ENCODE measurements at regions not wholly inside any gene's neighbourhood (a gene's known extent, or its start where the extent isn't known, plus 50 kb on each side); places are given as distances from the start of the nearest gene placed in this dataset.
"Not testable (repeated sequence)": the region's sequence is repeated elsewhere in the genome, so short reads cannot be mapped to it uniquely, and the experiment has no call there.

- not testable (repeated sequence) for H3K27me3 Mint-ChIP-seq; H3K9me3 Mint-ChIP-seq (ENCODE audit: low read depth); H3K36me3 Mint-ChIP-seq; H3K4me1 Mint-ChIP-seq (ENCODE audit: low read depth); H3K4me3 Mint-ChIP-seq; H3K27ac Mint-ChIP-seq
These were observed 75.3 kb upstream of the OR4F16 start for GRCh38 chr1:761791-762190.

GRCh38 chr1:771449-771848, 85.0 kb upstream of the OR4F16 start:
- not testable (repeated sequence) for H3K27ac Mint-ChIP-seq; H3K4me1 Mint-ChIP-seq (ENCODE audit: low read depth); H3K36me3 Mint-ChIP-seq; H3K9me3 Mint-ChIP-seq (ENCODE audit: low read depth); H3K4me3 Mint-ChIP-seq; H3K27me3 Mint-ChIP-seq

GRCh38 chr1:777480-778180, 91.2 kb upstream of the OR4F16 start:
- H3K36me3 Mint-ChIP-seq; H3K9me3 Mint-ChIP-seq (ENCODE audit: low read depth); H3K4me1 Mint-ChIP-seq (ENCODE audit: low read depth); H3K27me3 Mint-ChIP-seq: not testable (repeated sequence)
- Mint-ChIP-seq H3K27ac (peak overlapping the region; percentile 99), H3K4me3 (peak overlapping the region; percentile 98)

DNA sequence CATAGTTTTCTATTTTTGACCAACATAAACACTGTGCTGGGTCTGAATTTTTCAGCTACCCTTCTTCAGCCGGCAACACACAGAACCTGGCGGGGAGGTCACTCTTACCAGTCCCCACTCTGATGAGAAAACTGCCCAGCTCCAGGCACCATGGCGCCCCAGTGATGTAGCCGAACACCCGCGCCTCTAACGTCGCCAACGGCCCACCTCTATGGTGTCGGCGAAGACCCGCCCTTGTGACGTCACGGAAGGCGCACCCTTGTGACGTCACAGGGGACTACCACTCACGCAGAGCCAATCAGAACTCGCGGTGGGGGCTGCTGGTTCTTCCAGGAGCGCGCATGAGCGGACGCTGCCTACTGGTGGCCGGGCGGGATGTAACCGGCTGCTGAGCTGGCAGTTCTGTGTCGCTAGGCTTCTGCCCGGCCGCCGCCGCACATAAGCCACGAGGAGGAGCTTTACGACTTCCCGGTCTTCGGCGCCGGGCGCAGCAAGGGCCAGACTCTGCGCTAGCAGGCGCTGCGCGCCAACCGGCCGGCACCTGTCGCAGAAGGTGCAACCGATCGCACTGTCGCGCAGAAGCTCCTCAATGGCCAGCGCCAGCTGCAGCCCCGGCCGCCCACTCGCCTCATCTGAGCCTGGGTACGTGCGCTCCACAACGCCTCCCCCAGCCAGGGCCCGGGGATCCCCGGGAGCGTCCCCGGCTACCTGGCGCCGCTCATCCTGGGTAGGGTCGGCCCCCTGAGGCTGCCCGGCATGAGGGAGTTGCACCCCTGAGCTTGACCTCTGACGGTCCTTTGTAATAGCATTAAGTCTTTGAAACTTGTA, 92.2 kb upstream of the OR4F16 start:
- Mint-ChIP-seq H3K27ac (peak overlapping the region; percentile 99), H3K4me3 (peak overlapping the region; percentile 98)
- not testable (repeated sequence) for H3K9me3 Mint-ChIP-seq (ENCODE audit: low read depth); H3K4me1 Mint-ChIP-seq (ENCODE audit: low read depth); H3K27me3 Mint-ChIP-seq; H3K36me3 Mint-ChIP-seq

- not testable (repeated sequence) for H3K27ac Mint-ChIP-seq; H3K27me3 Mint-ChIP-seq; H3K4me1 Mint-ChIP-seq (ENCODE audit: low read depth); H3K9me3 Mint-ChIP-seq (ENCODE audit: low read depth); H3K36me3 Mint-ChIP-seq
- H3K4me3 Mint-ChIP-seq, result peak overlapping the region; percentile 98
These were observed 93.2 kb upstream of the OR4F16 start for GRCh38 chr1:779621-780020.

GRCh38 chr1:788835-789234, 102.4 kb upstream of the OR4F16 start:
- Mint-ChIP-seq H3K27me3 (no peaks in the 10 kb centered on the region), H3K4me3 (no peak overlapping the region), H3K36me3 (peaks cover 2% of the 10 kb centered on the region), H3K4me1 (ENCODE audit: low read depth) (no peaks in the 10 kb centered on the region), H3K9me3 (ENCODE audit: low read depth) (no peaks in the 10 kb centered on the region), H3K27ac (no peak overlapping the region)

- not testable (repeated sequence) for H3K27me3 Mint-ChIP-seq; H3K9me3 Mint-ChIP-seq (ENCODE audit: low read depth); H3K4me1 Mint-ChIP-seq (ENCODE audit: low read depth); H3K4me3 Mint-ChIP-seq; H3K27ac Mint-ChIP-seq; H3K36me3 Mint-ChIP-seq
These were observed 103.2 kb upstream of the OR4F16 start for GRCh38 chr1:789606-790005.

DNA sequence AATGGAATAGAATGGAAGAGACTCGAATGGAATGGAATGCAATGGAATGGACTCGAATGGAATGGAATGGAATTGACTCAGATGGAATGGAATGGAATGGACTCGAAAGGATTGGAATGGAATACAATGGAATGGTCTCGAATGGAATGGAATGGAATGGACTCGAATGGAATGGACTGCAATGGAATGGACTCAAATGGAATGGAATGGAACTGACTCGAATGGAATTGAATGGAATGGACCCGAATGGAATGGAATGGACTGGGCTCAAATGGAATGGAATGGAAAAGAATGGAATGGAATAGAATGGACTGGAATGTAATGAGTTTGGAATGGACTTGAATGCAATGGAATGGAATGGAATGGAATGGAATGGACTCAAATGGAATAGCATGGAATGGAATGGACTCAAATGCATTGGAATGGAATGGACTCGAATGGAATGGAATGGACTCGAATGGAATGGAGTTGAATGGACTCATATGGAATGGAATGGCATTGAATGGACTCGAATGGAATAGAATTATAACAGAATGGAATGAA, 104.0 kb upstream of the OR4F16 start:
- not testable (repeated sequence) for H3K27me3 Mint-ChIP-seq; H3K4me3 Mint-ChIP-seq; H3K9me3 Mint-ChIP-seq (ENCODE audit: low read depth); H3K36me3 Mint-ChIP-seq; H3K4me1 Mint-ChIP-seq (ENCODE audit: low read depth); H3K27ac Mint-ChIP-seq

- not testable (repeated sequence) for H3K36me3 Mint-ChIP-seq; H3K9me3 Mint-ChIP-seq (ENCODE audit: low read depth); H3K27ac Mint-ChIP-seq; H3K27me3 Mint-ChIP-seq; H3K4me1 Mint-ChIP-seq (ENCODE audit: low read depth); H3K4me3 Mint-ChIP-seq
These were observed 107.9 kb upstream of the OR4F16 start for GRCh38 chr1:794310-794709.

GRCh38 chr1:794918-795584, 108.6 kb upstream of the OR4F16 start:
- H3K27me3 Mint-ChIP-seq; H3K4me3 Mint-ChIP-seq; H3K36me3 Mint-ChIP-seq; H3K4me1 Mint-ChIP-seq (ENCODE audit: low read depth); H3K27ac Mint-ChIP-seq; H3K9me3 Mint-ChIP-seq (ENCODE audit: low read depth): not testable (repeated sequence)

GRCh38 chr1:797649-798048, 111.2 kb upstream of the OR4F16 start:
- not testable (repeated sequence) for H3K9me3 Mint-ChIP-seq (ENCODE audit: low read depth); H3K27me3 Mint-ChIP-seq; H3K27ac Mint-ChIP-seq; H3K36me3 Mint-ChIP-seq; H3K4me1 Mint-ChIP-seq (ENCODE audit: low read depth); H3K4me3 Mint-ChIP-seq

- not testable (repeated sequence) for H3K4me1 Mint-ChIP-seq (ENCODE audit: low read depth); H3K36me3 Mint-ChIP-seq
These were observed 113.9 kb upstream of the OR4F16 start for GRCh38 chr1:800397-800796.

GRCh38 chr1:804378-805115, 118.1 kb upstream of the OR4F16 start:
- not testable (repeated sequence) for H3K4me3 Mint-ChIP-seq

More at GRCh38 chr1:800397-800796, 113.9 kb upstream of the OR4F16 start:
- not testable (repeated sequence) for H3K4me3 Mint-ChIP-seq; H3K27ac Mint-ChIP-seq; H3K27me3 Mint-ChIP-seq; H3K9me3 Mint-ChIP-seq (ENCODE audit: low read depth)

DNA sequence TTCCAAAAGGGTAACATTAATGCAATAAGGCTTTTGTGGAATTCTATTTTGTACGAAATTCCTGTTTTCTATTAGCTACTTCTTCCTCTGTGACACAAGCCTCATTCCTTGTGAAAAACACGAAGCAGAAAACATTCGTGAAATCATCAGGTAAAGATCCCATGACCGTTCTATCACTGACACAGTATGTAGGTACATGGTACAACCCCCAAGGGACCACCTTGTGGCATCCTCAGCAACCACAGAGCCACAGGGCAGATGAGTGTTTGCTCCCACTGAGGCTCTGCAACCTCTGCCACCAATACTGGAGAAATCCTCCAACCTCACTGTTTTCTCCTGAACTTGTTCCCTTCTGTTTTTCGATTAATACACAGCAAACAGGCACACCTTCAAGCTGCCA, 118.4 kb upstream of the SAMD11 start:
- not testable (repeated sequence) for H3K4me3 Mint-ChIP-seq; H3K9me3 Mint-ChIP-seq (ENCODE audit: low read depth); H3K27me3 Mint-ChIP-seq; H3K4me1 Mint-ChIP-seq (ENCODE audit: low read depth); H3K27ac Mint-ChIP-seq; H3K36me3 Mint-ChIP-seq

More at GRCh38 chr1:804378-805115, 118.1 kb upstream of the OR4F16 start:
- H3K4me1 Mint-ChIP-seq (ENCODE audit: low read depth); H3K36me3 Mint-ChIP-seq; H3K9me3 Mint-ChIP-seq (ENCODE audit: low read depth); H3K27ac Mint-ChIP-seq; H3K27me3 Mint-ChIP-seq: not testable (repeated sequence)

- H3K36me3 Mint-ChIP-seq; H3K27me3 Mint-ChIP-seq; H3K9me3 Mint-ChIP-seq (ENCODE audit: low read depth); H3K27ac Mint-ChIP-seq; H3K4me1 Mint-ChIP-seq (ENCODE audit: low read depth); H3K4me3 Mint-ChIP-seq: not testable (repeated sequence)
These were observed 116.7 kb upstream of the SAMD11 start for GRCh38 chr1:807066-807465.
